Stomach smooth muscle (tissue), 2 donors: ENCODE measurements at regions not wholly inside any gene's neighbourhood (a gene's known extent, or its start where the extent isn't known, plus 50 kb on each side); places are given as distances from the start of the nearest gene placed in this dataset.

Experiments
- H3K27ac ChIP-seq: one replicate; pipeline ENCODE4 v1.7.0; 2013; ENCODE audit warnings: mild to moderate bottlenecking, low read length, inconsistent platforms
- H3K27me3 ChIP-seq, 2 donors: one replicate each; pipeline ENCODE4 v1.7.0; 2013; ENCODE audit warnings: low read length in 2 of 2; ENCODE audit not compliant: insufficient read depth in 2 of 2, control insufficient read depth in 1 of 2
- H3K36me3 ChIP-seq, 2 donors: one replicate each; pipeline ENCODE4 v1.7.0; 2013; ENCODE audit warnings: low read length in 2 of 2; ENCODE audit not compliant: control insufficient read depth in 2 of 2, insufficient read depth in 2 of 2
- H3K4me1 ChIP-seq: one replicate; pipeline ENCODE4 v1.7.0; 2013; ENCODE audit warnings: low read length; ENCODE audit not compliant: control insufficient read depth, insufficient read depth
- H3K4me3 ChIP-seq, 2 donors: one replicate each; pipeline ENCODE4 v1.7.0; 2013; ENCODE audit warnings: low read length in 2 of 2
- H3K9ac ChIP-seq, 2 donors: one replicate each; pipeline ENCODE4 v1.7.0; 2013; ENCODE audit warnings: low read length in 2 of 2, mild to moderate bottlenecking in 1 of 2
- H3K9me3 ChIP-seq, 2 donors: one replicate each; pipeline ENCODE4 v1.7.0; 2013; ENCODE audit warnings: low read length in 2 of 2; ENCODE audit not compliant: control insufficient read depth in 2 of 2
- donor health status: healthy.
- donor health status: Pancreatic carcinoma.

GRCh38 chr20:41770427-41770826, 152.2 kb upstream of the CHD6 start:
- no peaks in the 10 kb centered on the region for H3K36me3 ChIP-seq
- no peak overlapping the region for H3K9ac ChIP-seq
- H3K9me3 ChIP-seq = no peaks in the 10 kb centered on the region
- no peak overlapping the region for H3K27ac ChIP-seq
- H3K27me3 ChIP-seq = peaks cover 0 to 4% of the 10 kb centered on the region in 2 donors
- H3K4me1 ChIP-seq = no peaks in the 10 kb centered on the region
- no peak overlapping the region for H3K4me3 ChIP-seq

- H3K36me3 ChIP-seq = no peaks in the 10 kb centered on the region
- H3K9ac ChIP-seq = no peak overlapping the region
- H3K27ac ChIP-seq = no peak overlapping the region
- H3K27me3 ChIP-seq = peaks cover 0 to 2% of the 10 kb centered on the region in 2 donors
- H3K4me1 ChIP-seq = no peaks in the 10 kb centered on the region
- no peak overlapping the region for H3K4me3 ChIP-seq
- H3K9me3 ChIP-seq = no peaks in the 10 kb centered on the region
These were observed 151.4 kb upstream of the CHD6 start for GRCh38 chr20:41769592-41770018.

GRCh38 chr20:41750137-41750536, 132.0 kb upstream of the CHD6 start:
- H3K27me3 ChIP-seq = no peaks in the 10 kb centered on the region
- H3K27ac ChIP-seq = no peak overlapping the region
- no peaks in the 10 kb centered on the region for H3K4me1 ChIP-seq
- H3K4me3 ChIP-seq = no peak overlapping the region
- H3K36me3 ChIP-seq = no peaks in the 10 kb centered on the region
- H3K9ac ChIP-seq = no peak overlapping the region
- H3K9me3 ChIP-seq = no peaks in the 10 kb centered on the region

GRCh38 chr20:41748756-41749582, 130.8 kb upstream of the CHD6 start:
- H3K27me3 ChIP-seq = no peaks in the 10 kb centered on the region
- H3K36me3 ChIP-seq = no peaks in the 10 kb centered on the region
- H3K4me3 ChIP-seq = no peak overlapping the region
- H3K9ac ChIP-seq = no peak overlapping the region
- no peaks in the 10 kb centered on the region for H3K4me1 ChIP-seq
- no peak overlapping the region for H3K27ac ChIP-seq
- H3K9me3 ChIP-seq = no peaks in the 10 kb centered on the region

- no peaks in the 10 kb centered on the region for H3K36me3 ChIP-seq
- no peak overlapping the region for H3K9ac ChIP-seq
- H3K4me3 ChIP-seq = no peak overlapping the region
- no peaks in the 10 kb centered on the region for H3K4me1 ChIP-seq
- H3K27ac ChIP-seq = no peak overlapping the region
- H3K27me3 ChIP-seq = no peaks in the 10 kb centered on the region
- H3K9me3 ChIP-seq = no peaks in the 10 kb centered on the region
These were observed 129.9 kb upstream of the CHD6 start for GRCh38 chr20:41748051-41748450.

- H3K9me3 ChIP-seq = no peaks in the 10 kb centered on the region
- no peak overlapping the region for H3K4me3 ChIP-seq
- no peak overlapping the region for H3K9ac ChIP-seq
- no peaks in the 10 kb centered on the region for H3K36me3 ChIP-seq
- H3K27me3 ChIP-seq = no peaks in the 10 kb centered on the region
- no peaks in the 10 kb centered on the region for H3K4me1 ChIP-seq
- no peak overlapping the region for H3K27ac ChIP-seq
These were observed 129.0 kb upstream of the CHD6 start for GRCh38 chr20:41747226-41747625.

GRCh38 chr20:41746635-41747034, 128.5 kb upstream of the CHD6 start:
- no peaks in the 10 kb centered on the region for H3K4me1 ChIP-seq
- H3K4me3 ChIP-seq = no peak overlapping the region
- H3K36me3 ChIP-seq = no peaks in the 10 kb centered on the region

GRCh38 chr20:41738604-41739206, 120.5 kb upstream of the CHD6 start:
- Histone ChIP-seq H3K4me3 (no peak overlapping the region), H3K36me3 (no peaks in the 10 kb centered on the region), H3K9me3 (peaks cover 3 to 7% of the 10 kb centered on the region in 2 donors), H3K27me3 (no peaks in the 10 kb centered on the region), H3K9ac (no peak overlapping the region), H3K4me1 (no peaks in the 10 kb centered on the region), H3K27ac (no peak overlapping the region)

More at GRCh38 chr20:41746635-41747034, 128.5 kb upstream of the CHD6 start:
- Histone ChIP-seq H3K27me3 (no peaks in the 10 kb centered on the region), H3K9me3 (no peaks in the 10 kb centered on the region), H3K9ac (no peak overlapping the region), H3K27ac (no peak overlapping the region)

- Histone ChIP-seq H3K4me1 (no peaks in the 10 kb centered on the region), H3K9me3 (peaks cover 3 to 7% of the 10 kb centered on the region in 2 donors), H3K9ac (no peak overlapping the region), H3K36me3 (no peaks in the 10 kb centered on the region), H3K27me3 (no peaks in the 10 kb centered on the region), H3K27ac (no peak overlapping the region), H3K4me3 (no peak overlapping the region)
These were observed 117.8 kb upstream of the CHD6 start for GRCh38 chr20:41735949-41736348.

- no peaks in the 10 kb centered on the region for H3K27me3 ChIP-seq
These were observed 116.3 kb upstream of the CHD6 start for GRCh38 chr20:41734506-41734945.

GRCh38 chr20:41733151-41733550, 115.0 kb upstream of the CHD6 start:
- no peak overlapping the region for H3K9ac ChIP-seq
- no peaks in the 10 kb centered on the region for H3K27me3 ChIP-seq
- H3K4me1 ChIP-seq = no peaks in the 10 kb centered on the region
- H3K4me3 ChIP-seq = no peak overlapping the region
- H3K27ac ChIP-seq = no peak overlapping the region
- H3K36me3 ChIP-seq = no peaks in the 10 kb centered on the region
- H3K9me3 ChIP-seq = peaks cover 3 to 7% of the 10 kb centered on the region in 2 donors

More at GRCh38 chr20:41734506-41734945, 116.3 kb upstream of the CHD6 start:
- Histone ChIP-seq H3K36me3 (no peaks in the 10 kb centered on the region), H3K9me3 (peaks cover 3 to 7% of the 10 kb centered on the region in 2 donors), H3K27ac (no peak overlapping the region), H3K4me1 (no peaks in the 10 kb centered on the region), H3K4me3 (no peak overlapping the region), H3K9ac (no peak overlapping the region)
